Breast epithelium (tissue), 4 donors: ENCODE measurements at regions not wholly inside any gene's neighbourhood (a gene's known extent, or its start where the extent isn't known, plus 50 kb on each side); places are given as distances from the start of the nearest gene placed in this dataset.
"Not testable (repeated sequence)": the region's sequence is repeated elsewhere in the genome, so short reads cannot be mapped to it uniquely, and the experiment has no call there.

ENCODE experiments used
- DNase-seq, 2 donors: peaks; one replicate each; pipeline ENCODE4 v3.0.0-alpha.2; 2019; ENCODE audit warnings: low spot score in 2 of 2
- H3K27ac ChIP-seq, 2 donors: fragments of 200-600 bp; sonication (generic) in 1 of 2; one replicate each; pipeline ENCODE4 v1.5.1; 2016 to 2019; ENCODE audit warnings: mild to moderate bottlenecking in 1 of 2
- H3K27me3 ChIP-seq, 2 donors: fragments of 200-600 bp; sonication (generic) in 1 of 2; one replicate each; pipeline versions ENCODE4 v1.5.1 to v1.6.0; 2017 to 2019; ENCODE audit warnings: control low read depth in 1 of 2, mild to moderate bottlenecking in 1 of 2
- H3K36me3 ChIP-seq: fragments of 200-600 bp; one replicate; pipeline ENCODE4 v1.5.1; 2019
- H3K4me1 ChIP-seq, 2 donors: fragments of 200-600 bp; sonication (generic); one replicate each; pipeline ENCODE4 v1.5.1; 2016 to 2019; ENCODE audit warnings: control low read depth in 1 of 2
- H3K4me3 ChIP-seq, 3 donors: fragments of 200-600 bp; sonication (generic); 1 replicate in 2 of 3; 2 replicates in 1 of 3; pipeline ENCODE4 v1.5.1; 2016 to 2019; ENCODE audit warnings: mild to moderate bottlenecking in 3 of 3, moderate library complexity in 2 of 3
- H3K9me3 ChIP-seq, 2 donors: fragments of 200-600 bp; sonication (generic) in 1 of 2; one replicate each; pipeline ENCODE4 v1.5.1; 2016 to 2019; ENCODE audit warnings: control low read depth in 1 of 2
- CTCF ChIP-seq, 3 donors: fragments of 450-650 bp; IDR thresholded peaks; one replicate each; pipeline ENCODE4 v1.5.1; 2016 to 2017; ENCODE audit warnings: antibody characterized with exemption in 3 of 3, mild to moderate bottlenecking in 3 of 3, moderate library complexity in 3 of 3
- POLR2A ChIP-seq: fragments of 450-650 bp; IDR thresholded peaks from one replicate; pipeline ENCODE4 v1.6.1; 2016; ENCODE audit warnings: antibody characterized with exemption, mild to moderate bottlenecking, moderate library complexity
- POLR2AphosphoS5 ChIP-seq, 3 donors: sonication (generic); formaldehyde crosslinking; IDR thresholded peaks; one replicate each; pipeline ENCODE4 v1.6.1; 2017; ENCODE audit warnings: antibody characterized with exemption in 3 of 3
- intact Hi-C: fragments of 100-400 bp; cut with DNase I; formaldehyde crosslinking; loops from one replicate; pipeline ENCODE4 v1.15.1; 2023; ENCODE audit warnings: low total_unique reads

GRCh38 chr18:71045331-71046065, 756.7 kb downstream of the SOCS6 start:
- no peak for TF ChIP-seq POLR2AphosphoS5 (IDR thresholded peaks at IDR 0.05)
- TF ChIP-seq CTCF (IDR thresholded peaks at IDR 0.05): no peak
- TF ChIP-seq POLR2A: no peak
- H3K4me3 ChIP-seq: no peak overlapping the region
- no peaks in the 10 kb centered on the region for H3K4me1 ChIP-seq
- intact Hi-C loops: loop anchor here (2.0 kb wide), 1 partner anchor 13 kb away; no protein-coding TSS in a partner anchor
- no peaks in the 10 kb centered on the region for H3K27me3 ChIP-seq
- no peaks in the 10 kb centered on the region for H3K9me3 ChIP-seq
- H3K27ac ChIP-seq: no peak overlapping the region
- H3K36me3 ChIP-seq: no peaks in the 10 kb centered on the region
- DNase-seq: no peak

GRCh38 chr18:71040161-71040560, 751.3 kb downstream of the SOCS6 start:
- TF ChIP-seq CTCF (IDR thresholded peaks at IDR 0.05): no peak
- TF ChIP-seq POLR2AphosphoS5 (IDR thresholded peaks at IDR 0.05): no peak
- TF ChIP-seq POLR2A: no peak
- H3K36me3 ChIP-seq: no peaks in the 10 kb centered on the region
- no peaks in the 10 kb centered on the region for H3K27me3 ChIP-seq
- no peak overlapping the region for H3K4me3 ChIP-seq
- no peaks in the 10 kb centered on the region for H3K9me3 ChIP-seq
- H3K27ac ChIP-seq: no peak overlapping the region
- intact Hi-C loops: no loop called here
- no peak for DNase-seq
- H3K4me1 ChIP-seq: no peaks in the 10 kb centered on the region

- Histone ChIP-seq H3K9me3 (no peaks in the 10 kb centered on the region), H3K27me3 (no peaks in the 10 kb centered on the region), H3K27ac (no peak overlapping the region), H3K4me3 (no peak overlapping the region), H3K4me1 (no peaks in the 10 kb centered on the region), H3K36me3 (no peaks in the 10 kb centered on the region)
- DNase-seq: no peak
- TF ChIP-seq POLR2AphosphoS5 (IDR thresholded peaks at IDR 0.05): no peak
- TF ChIP-seq POLR2A: no peak
- no peak for TF ChIP-seq CTCF (IDR thresholded peaks at IDR 0.05)
- intact Hi-C loops: no loop called here
Measured at GRCh38 chr18:71038196-71038595, 749.4 kb downstream of the SOCS6 start.

- H3K27me3 ChIP-seq: no peaks in the 10 kb centered on the region
- no peak for DNase-seq
- no peaks in the 10 kb centered on the region for H3K36me3 ChIP-seq
- no peaks in the 10 kb centered on the region for H3K4me1 ChIP-seq
- TF ChIP-seq POLR2A: no peak
- TF ChIP-seq CTCF (IDR thresholded peaks at IDR 0.05): no peak
- no peak for TF ChIP-seq POLR2AphosphoS5 (IDR thresholded peaks at IDR 0.05)
- no peaks in the 10 kb centered on the region for H3K9me3 ChIP-seq
- H3K4me3 ChIP-seq: no peak overlapping the region
- intact Hi-C loops: no loop called here
- H3K27ac ChIP-seq: no peak overlapping the region
Measured at GRCh38 chr18:71036783-71037182, 747.9 kb downstream of the SOCS6 start.

- intact Hi-C loops, H3K9me3 ChIP-seq, DNase-seq, H3K27ac ChIP-seq, H3K36me3 ChIP-seq, H3K4me3 ChIP-seq, H3K27me3 ChIP-seq, H3K4me1 ChIP-seq: not testable (repeated sequence)
Measured at GRCh38 chr18:71031296-71032191, 742.7 kb downstream of the SOCS6 start.

GRCh38 chr18:71030085-71030484, 741.2 kb downstream of the SOCS6 start:
- H3K4me1 ChIP-seq, H3K27ac ChIP-seq, intact Hi-C loops, H3K4me3 ChIP-seq, DNase-seq, H3K27me3 ChIP-seq, H3K36me3 ChIP-seq, H3K9me3 ChIP-seq: not testable (repeated sequence)
